ENCODE measurements at regions not wholly inside any gene's neighbourhood (a gene's known extent, or its start where the extent isn't known, plus 50 kb on each side); places are given as distances from the start of the nearest gene placed in this dataset.

DNA sequence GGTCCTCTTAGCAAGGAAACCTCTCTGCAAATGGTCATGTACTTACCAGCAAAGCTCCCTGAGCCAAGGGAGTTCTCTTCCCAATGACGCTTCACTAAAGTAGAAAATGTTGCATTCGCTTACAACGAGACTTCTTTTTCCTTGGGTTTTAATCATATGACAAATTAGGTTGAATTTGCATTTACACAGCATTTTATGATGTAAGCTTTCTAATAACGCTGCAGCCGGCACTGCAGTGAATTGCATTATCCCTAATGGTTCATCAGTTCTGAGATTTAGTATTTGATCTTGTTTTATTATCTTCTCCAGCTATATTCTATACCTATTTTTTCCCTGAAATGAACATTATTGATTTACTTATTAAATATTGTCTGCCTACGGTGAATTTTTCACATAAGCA is 339.3 kb upstream of the PFKP start:
- DNase-seq (ENCODE audit: low read depth in 2 of 2): no peak

DNA sequence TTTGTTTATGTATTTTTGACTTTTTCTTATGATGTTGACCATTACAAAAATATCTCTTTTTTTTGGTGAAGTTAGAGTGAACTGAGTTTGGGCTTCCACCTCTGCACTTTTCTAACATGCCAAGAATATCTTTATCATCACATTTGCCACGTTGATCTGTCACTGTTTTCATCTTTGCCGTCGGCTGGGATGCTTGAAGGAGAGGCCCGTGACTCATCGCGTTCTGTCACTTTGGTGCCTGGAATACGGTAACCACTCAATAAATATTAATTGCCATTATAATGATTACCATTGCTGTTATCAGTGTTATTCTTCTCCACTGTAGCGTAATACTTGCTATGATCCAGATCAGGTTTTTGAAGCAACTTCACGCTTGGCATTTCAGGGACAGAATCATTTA is 350.8 kb upstream of the PFKP start:
- no peak for DNase-seq (ENCODE audit: low read depth in 2 of 2)

DNA sequence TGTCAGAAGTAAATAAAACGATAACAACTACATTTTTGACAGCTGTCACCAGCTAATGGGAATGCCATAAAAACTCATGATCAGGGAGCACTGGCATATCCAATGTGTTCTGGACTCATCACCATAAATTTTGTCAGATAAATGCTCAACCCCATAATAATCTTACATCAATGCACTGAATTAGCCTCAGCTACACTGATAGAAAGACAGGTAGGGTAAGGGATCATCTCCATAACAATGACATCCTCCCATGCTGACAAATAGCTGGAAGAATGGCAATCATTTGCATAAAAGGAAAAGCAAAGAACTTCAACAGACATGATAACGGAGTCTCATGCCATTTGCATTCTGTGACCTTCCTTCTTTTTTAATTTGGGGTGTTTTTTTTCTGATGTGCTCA is 352.8 kb upstream of the PFKP start:
- no peak for DNase-seq (ENCODE audit: low read depth in 2 of 2)

DNA sequence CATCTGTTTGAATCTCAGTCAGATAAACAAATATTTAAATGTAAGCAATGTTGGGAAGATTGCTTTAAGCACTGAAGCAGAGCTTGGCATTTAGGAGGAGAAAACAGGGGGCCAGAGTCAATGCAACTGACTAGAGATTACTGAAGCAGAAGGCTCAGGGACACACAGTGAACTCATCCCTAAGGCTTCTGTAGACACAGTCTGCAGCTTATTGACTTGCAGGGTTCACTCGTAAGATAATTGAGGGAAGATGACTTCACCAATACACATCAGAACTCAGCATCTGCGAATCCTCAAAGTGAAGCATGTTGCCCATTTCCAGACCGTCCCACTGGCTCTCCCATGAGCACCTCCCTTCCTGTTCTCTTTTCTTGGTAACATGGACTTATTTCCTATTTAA is 363.4 kb upstream of the PFKP start:
- no peak for DNase-seq (ENCODE audit: low read depth in 2 of 2)

DNA sequence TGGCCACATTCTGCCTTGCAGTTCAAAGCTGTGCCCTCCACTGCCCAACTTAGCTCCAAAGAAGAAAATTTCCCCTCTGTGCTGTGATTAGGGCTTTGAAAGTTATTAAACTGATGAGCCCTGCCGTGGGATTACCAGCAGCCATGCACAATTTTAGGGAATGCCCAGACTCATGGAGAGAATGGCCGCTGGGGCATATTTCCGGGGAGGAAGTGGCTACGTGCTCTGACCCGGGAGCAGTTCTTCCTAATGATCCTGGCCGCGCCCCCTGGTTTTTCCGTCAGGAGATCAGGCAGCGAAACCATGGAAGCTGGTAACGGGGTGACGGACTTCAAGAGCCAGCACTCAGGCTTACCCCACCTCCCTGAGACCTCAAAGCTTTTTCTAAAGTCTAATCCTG is 365.5 kb upstream of the PFKP start:
- no peak for DNase-seq (ENCODE audit: low read depth in 2 of 2)

DNA sequence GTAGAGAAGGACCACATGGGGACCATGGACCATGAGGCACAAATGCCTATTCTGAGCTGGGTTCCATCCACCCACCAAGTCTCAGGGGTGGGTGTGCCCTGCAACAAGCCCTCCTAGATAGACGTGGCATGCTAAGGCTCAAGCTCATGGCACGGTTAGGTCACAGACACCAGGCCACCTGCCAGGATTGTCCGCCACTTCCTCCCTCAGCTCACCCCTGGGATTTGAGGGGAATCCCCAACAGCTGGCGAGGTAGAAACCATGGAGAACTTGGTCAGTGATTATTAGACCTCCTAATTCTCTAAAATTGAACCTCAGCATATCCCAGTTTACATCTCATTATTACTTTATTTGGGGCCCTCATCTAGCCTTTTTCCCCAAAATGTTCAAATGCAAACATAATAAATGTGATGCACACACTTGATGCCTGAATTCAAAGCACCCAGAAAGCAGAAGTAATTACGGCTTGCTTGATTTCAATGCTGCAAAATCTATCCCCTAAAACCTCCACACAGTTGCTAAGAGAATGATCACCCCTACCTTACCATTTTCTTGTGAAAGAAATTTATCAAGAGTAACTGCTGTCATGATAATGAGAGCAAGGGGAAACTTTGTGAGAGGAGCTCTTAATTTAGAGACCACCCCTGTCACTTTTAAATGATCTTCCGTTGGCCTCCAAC is 366.6 kb upstream of the PFKP start:
- DNase-seq (ENCODE audit: low read depth in 2 of 2): no peak

DNA sequence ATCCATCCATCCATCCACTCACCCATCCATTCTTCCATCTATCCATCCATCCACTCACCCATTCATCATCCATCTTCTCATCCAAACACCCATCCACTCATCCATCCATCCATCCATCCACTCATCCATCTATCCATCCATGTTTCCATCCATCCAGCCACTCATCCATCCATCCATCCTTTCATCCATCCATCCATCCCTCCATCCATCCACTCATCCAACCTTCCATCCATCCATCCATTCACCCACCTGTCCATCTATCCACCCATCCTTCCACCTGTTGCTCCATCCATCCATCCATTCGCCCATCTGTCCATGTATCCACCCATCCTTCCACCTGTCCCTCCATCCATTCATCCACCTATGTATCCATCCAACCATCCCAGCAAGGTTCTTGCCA is 378.4 kb upstream of the PFKP start:
- no peak for DNase-seq (ENCODE audit: low read depth in 2 of 2)

DNA sequence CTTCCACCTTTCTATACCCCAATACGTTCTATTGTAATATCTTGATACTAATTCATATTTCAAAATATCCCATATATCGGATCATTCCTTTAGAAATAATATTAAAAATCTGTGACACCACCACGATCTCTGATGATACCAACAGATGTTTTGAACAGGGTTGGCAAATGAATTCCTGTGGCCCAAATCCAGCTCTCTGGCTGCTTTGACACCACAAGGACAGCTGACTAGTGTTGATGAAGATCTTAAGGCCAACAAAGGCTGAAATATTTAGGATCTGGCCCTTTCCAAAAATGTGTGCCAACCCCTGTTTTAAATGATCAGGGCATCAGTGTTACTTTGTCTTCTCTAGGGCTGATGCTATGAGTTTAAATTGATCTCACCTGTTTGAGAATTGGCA is 380.7 kb upstream of the PFKP start:
- DNase-seq (ENCODE audit: low read depth in 2 of 2): no peak

DNA sequence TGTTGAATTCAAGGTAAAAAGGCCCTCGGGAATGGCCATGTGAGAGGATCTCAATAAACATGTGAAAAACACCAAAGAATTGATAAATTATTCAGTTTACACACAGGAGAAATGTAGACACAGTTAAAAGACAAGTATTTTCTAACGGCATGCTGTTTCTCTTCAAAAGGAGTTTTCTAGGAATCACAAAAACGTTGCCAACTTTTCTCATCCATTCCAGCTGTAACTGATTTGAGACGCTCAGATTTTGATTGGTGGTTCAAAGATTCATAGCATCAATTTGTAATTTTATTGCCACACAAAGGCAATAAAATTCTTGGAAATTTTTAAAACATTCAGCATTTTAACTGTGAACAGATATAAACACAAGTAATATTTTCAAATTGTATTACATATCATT is 384.9 kb upstream of the PFKP start:
- no peak for DNase-seq (ENCODE audit: low read depth in 2 of 2)

DNA sequence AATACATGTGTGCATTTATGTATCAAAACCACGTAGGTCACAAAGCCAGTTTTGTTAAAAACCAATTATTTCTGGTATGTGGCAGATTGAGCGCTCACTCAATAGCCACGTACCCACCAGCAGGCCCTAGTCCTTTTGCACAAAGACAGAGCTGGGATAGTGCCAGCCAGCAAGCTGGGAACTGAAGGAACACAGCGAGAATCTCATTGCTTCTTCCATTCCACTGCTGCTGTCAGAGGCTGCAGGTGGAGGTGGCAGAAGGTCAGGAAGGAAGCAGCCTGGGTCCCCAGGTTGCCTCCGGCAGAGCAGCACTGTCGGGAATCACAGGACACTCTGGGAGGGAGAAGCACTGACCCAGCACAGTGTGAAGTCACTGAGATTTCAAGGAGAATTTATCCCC is 385.5 kb upstream of the PFKP start:
- no peak for DNase-seq (ENCODE audit: low read depth in 2 of 2)

DNA sequence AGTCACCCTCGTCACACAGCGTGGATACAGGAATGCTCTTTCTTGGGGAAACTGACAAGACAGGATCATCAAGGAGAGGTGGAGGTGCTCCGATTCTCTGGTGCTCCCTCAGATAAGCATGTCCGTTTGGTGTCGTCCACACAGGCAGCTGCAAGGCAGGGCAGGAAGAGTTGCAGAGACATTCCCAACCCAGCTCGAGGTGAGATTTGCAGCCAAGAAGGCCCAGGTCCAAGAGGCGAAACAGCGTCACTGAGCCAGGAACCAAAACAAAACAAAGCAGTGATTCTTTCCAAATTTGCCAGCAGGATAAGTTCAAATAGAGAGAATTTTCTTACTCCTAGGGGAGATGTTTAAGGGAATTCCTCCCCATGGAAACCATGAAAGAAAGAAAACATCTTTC is 386.5 kb upstream of the PFKP start:
- DNase-seq (ENCODE audit: low read depth in 2 of 2): no peak

DNA sequence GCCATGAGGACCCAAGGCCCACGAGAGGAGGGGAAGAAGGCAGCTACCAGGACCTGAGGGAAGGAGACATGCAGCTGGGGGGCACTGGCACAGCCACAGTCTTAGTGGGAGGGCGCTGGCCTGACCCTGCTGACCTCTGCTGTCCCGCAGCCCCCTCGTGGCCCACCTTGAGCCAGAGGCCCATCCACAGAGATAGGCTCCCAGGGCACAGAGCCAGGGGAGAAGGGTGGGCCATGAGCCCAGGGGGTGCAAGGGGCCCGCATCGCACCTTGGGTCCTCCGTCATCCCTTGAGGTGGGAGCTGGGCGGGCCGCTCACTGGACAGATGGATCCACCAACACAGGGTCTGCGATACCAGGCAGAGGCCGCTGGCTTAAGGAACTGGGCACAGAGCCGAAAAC is 387.7 kb upstream of the PFKP start:
- no peak for DNase-seq (ENCODE audit: low read depth in 2 of 2)

DNA sequence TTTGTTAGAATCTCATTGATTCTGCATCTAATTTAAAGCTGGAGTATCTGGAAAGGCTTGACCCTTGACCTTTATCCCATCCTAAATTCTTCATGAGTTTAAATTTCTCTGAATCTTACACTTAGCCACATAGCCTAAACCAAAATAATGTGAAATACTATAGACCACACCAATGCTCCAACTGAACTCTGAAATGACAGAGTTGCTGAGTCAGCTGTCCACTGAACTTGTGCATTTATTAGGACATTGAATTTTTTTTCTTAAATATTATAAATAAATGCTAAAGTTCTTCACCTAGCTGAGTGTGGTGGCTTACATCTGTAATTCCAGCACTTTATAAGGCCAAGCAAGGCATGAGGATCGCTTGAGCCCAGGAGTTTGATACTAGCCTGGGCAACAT is 390.9 kb upstream of the PFKP start:
- no peak for DNase-seq (ENCODE audit: low read depth in 2 of 2)

DNA sequence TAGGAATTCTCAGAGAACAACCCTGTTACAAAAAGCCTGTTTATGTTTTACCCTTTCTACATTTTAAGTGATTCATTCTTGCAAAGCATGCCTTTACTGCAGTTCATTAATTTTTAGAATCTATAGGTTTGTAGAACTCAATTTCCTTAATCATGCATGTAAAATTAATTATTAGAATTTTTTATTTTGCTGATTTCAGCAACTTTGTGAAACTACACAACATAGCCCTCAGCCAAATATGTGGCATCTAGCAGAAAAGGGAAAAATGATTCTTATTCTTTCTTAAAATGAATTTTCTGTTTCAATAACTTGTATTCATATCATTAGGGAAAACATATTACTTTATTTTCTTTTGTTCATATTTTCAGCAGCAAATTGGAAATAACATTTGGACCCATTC is 392.9 kb upstream of the PFKP start:
- DNase-seq (ENCODE audit: low read depth in 2 of 2): no peak

DNA sequence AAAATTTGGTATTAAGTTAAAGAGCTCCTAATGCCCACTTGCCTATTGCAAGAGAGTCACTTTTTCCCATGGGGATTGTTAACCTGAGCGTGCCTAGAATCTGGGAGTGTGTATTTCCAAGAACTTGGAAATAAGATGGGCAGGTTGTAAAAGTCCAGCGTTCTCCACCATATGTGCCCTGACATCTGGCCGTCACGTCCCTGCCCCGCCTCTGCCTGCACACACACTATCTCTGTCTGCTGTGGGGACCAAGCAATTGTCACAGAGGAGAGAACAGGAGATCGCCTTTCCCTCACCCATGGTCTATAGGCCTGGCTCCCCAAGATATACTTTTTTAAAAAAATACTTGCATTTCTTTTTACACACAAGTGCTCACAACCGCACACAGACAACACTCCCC is 396.5 kb upstream of the PFKP start:
- no peak for DNase-seq (ENCODE audit: low read depth in 2 of 2)

DNA sequence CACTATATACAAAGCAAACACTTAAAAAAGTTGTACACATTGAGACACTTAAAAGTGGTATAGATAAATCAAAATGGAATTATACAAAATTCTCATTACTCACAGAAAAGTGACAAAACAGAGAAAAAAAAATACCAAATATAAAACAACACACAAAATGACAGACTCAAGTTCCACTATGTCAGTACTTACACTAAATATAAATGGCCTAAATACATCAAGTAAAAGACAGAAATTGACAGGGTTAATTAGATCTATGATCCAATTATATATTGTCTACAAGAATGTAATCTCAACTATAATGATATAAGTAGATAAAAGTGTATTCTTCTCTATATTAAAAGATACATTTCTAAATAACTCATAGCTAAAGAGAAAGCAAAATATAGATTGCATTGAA is 401.6 kb upstream of the PFKP start:
- DNase-seq (ENCODE audit: low read depth in 2 of 2): no peak

DNA sequence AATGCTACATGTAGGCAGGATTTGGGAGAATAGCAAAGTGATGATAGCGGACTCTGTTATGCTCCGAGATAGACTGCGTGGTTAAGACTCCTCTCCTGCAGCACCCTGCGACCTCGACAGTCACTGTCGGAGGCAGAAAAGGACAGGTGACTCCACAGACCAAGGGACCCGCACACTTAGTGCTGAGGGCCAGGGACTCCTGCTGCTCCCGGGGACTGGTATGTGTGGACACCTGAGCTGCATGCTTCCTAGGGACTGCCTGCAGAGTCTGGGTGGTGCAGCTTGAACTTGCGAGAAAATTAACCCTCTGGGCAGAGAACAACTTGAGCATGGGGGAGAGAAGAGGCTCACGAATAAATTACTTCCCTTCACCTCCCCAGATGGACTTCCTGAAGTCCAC is 407.1 kb upstream of the PFKP start:
- no peak for DNase-seq (ENCODE audit: low read depth in 2 of 2)

DNA sequence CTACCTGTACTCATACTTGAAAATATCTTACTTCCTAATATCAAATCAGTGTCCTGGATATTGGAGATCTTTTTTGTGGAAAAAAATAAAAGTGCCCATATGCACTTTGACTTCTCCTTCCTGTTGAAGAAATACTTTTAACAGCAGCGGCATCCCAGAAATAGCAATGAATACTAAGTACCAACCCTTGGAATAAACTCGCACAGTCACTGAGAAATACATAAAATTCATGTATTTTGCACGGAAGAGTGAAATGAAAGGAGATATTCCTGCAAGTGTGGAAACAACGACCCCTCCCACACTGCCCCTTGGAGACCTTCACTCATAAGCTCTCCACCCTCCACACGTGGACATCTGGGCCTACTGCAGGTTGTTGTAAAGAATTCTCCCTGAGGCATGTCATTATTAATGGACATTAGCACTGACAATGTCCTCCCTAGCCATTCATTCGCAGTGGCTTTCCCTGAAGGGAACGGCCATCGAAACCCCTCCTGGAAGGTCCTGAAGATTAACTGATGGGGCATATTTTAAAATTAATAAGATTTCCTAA is 407.6 kb upstream of the PFKP start:
- DNase-seq (ENCODE audit: low read depth in 2 of 2): no peak

DNA sequence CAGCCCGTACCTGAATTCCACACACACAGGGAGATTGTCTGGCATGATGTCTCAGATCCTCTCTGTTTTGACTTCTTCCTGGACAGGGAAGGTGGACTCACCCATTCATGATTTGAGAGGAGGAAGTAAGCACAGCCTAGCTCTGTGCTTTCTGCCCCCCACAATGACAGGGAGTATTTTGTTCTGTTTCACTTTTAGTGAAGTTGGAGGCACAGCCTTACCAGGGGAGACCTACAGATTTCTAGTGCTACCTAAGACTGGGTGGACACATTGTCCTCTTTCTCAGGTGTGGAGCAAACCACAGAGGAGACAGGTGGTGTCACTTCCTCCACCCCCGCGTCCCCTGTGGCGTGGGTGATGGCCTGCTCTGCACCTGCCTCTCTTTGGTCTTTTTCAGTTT is 408.6 kb upstream of the PFKP start:
- DNase-seq (ENCODE audit: low read depth in 2 of 2): no peak

DNA sequence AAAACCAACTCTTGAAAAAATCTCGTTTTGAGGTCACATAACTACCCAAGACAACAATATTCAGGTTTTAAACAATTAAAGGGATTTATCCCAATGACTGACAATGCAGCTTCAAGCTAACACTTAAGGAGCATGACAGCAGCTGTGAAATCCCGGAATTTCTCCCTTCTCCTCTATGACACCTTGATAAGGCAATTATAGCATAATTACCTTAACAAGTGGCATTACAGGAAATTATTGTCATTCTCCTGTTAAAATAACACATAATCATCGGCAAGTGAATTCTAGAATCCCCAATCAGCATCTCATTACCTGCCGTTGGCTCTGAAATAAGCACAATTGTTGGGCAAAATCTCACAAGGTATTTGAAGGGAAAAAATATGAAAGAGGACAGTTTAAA is 417.0 kb upstream of the PFKP start:
- DNase-seq (ENCODE audit: low read depth in 2 of 2): no peak

DNA sequence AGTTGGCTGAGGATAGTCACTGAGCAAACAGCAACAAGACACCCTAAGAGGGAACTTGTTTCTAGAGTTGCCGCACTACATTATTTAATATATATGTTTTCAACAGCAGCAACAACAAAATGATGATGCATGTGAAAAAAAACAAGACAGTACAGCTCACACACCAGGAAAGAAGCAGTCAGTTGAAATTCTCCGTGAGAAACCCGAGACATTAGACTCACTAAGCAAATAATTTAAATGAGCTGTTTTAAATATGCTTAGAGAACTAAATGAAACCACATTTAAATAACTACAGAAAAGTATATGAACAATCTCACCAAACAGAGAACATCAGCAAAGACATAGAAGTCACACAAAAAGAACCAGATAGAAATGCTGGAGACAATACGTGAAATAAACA is 426.3 kb upstream of the PFKP start:
- DNase-seq (ENCODE audit: low read depth in 2 of 2): no peak

DNA sequence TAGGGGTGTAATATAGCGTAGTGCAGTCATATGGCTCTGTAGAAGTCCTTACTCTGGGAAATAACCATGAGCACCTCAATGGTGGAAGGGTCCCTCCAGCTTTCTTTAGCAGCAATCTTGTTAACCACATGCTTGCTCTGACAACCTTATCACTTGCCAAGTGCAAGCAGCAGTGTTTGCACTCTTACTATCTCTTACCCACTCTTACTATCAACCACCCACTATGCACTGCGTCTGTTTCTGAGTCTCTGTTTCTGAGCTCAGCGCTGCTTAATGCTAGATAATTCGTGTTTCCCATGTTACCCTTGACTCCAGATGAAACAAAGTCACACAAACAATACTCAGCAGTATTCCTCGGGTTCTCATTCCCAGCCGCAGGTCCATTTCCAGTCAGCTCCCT is 433.7 kb upstream of the PFKP start:
- no peak for DNase-seq (ENCODE audit: low read depth in 2 of 2)

DNA sequence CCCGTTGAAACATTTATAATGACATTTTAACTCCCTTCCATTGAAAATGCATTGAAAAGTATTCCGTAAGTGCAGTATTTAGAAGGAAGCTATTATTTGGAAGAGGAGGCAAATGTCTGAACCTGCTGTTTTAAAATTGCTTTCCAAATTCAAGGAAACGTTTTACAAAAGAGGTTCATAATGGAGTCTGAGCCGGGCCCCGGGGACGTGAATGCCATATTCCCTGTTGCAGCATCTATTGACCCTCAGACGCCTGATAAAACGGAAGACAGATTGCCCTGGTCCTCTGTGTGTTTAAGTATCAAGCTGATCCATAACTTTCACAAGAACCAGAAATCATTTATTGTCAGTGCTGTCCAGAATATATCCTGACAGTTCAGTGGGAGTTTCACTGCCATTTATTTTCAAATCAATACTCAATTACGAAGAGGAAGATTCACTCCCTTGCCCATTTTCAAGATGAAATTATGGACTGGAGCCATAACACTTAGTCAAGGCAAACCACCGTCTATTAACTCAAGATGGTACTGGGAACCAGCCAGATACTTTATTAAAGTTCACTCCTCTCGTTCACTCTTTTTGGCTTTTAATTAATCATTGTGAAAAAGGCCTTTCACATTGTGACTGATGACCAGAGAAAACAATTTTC is 435.7 kb upstream of the PFKP start:
- no peak for DNase-seq (ENCODE audit: low read depth in 2 of 2)

DNA sequence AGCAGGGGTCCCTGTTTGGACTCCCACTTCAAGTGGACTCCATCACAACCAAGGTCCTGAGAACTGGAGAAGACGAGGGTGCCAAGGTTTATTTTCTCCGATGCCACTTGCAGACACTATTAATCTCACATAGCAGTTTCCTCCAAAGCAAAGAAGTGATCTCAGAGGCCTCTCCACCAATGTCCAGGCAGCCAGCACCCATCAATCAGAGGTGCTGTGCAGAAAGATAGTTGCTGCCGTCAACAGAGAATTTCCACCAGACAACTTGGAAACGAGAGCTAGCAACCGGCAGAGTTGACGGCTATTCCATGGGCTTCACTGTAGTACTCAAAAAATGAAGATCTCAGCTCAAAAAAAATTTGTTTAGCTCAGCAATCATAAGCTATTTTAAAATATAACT is 438.6 kb upstream of the PFKP start:
- no peak for DNase-seq (ENCODE audit: low read depth in 2 of 2)
